K562 (cell line): ENCODE measurements at regions not wholly inside any gene's neighbourhood (a gene's known extent, or its start where the extent isn't known, plus 50 kb on each side); places are given as distances from the start of the nearest gene placed in this dataset.
A peak's percentile ranks its signal among the peaks of the same experiment; 100 is the strongest.

Experiments used
- ETS1 ChIP-seq: conservative IDR thresholded peaks from 2 replicates; pipeline ENCODE4 v1.6.1; 2011; ENCODE audit warnings: low read depth, mild to moderate bottlenecking, low read length; ENCODE audit not compliant: control insufficient read depth
- HDAC3 ChIP-seq: fragments of 450-650 bp; IDR thresholded peaks from 2 replicates; pipeline ENCODE4 v1.6.1; 2018; ENCODE audit warnings: borderline replicate concordance, mild to moderate bottlenecking, moderate library complexity; ENCODE audit not compliant: partially characterized antibody
- MAFF ChIP-seq: IDR thresholded peaks from 2 replicates; pipeline ENCODE4 v1.6.1; 2012; ENCODE audit warnings: low read length, improper control_type of control experiment
- MAFG ChIP-seq: fragments of 450-650 bp; conservative IDR thresholded peaks from 2 replicates; pipeline ENCODE4 v1.6.1; 2016; ENCODE audit warnings: missing genetic modification characterization, missing compliant biosample characterization
- NBN ChIP-seq: fragments of 450-650 bp; IDR thresholded peaks from 2 replicates; pipeline ENCODE4 v1.6.1; 2016; ENCODE audit warnings: low read depth, mild to moderate bottlenecking
- NCOA6 ChIP-seq: fragments of 450-650 bp; IDR thresholded peaks from 2 replicates; pipeline ENCODE4 v1.6.1; 2017; ENCODE audit warnings: mild to moderate bottlenecking
- PHF8 ChIP-seq: fragments of 200-600 bp; sonication (generic); IDR thresholded peaks from 2 replicates; pipeline ENCODE4 v1.6.1; 2012; ENCODE audit warnings: mixed run types, mild to moderate bottlenecking, inconsistent platforms, low read length, moderate library complexity, borderline replicate concordance
- PYGO2 ChIP-seq: fragments of 450-650 bp; IDR thresholded peaks from 2 replicates; pipeline ENCODE4 v1.6.1; 2016; ENCODE audit warnings: mild to moderate bottlenecking, missing genetic modification characterization, moderate library complexity, missing compliant biosample characterization
- RBM15 ChIP-seq: fragments of 200-400 bp; formaldehyde crosslinking; IDR thresholded peaks from 2 replicates; pipeline ENCODE4 v1.6.1; 2018; ENCODE audit warnings: mild to moderate bottlenecking, low read length, moderate library complexity; ENCODE audit not compliant: insufficient read depth
- SLC30A9 ChIP-seq: fragments of 250-450 bp; sonication (Bioruptor Pico); IDR thresholded peaks from 2 replicates; pipeline ENCODE4 v1.8.0; 2022; ENCODE audit warnings: mild to moderate bottlenecking, moderate library complexity
- SNRNP70 ChIP-seq: fragments of 200-400 bp; formaldehyde crosslinking; optimal IDR thresholded peaks from 2 replicates; pipeline ENCODE3; 2017; ENCODE audit warnings: low read depth, low read length
- ZBTB49 ChIP-seq: sonication (generic); formaldehyde crosslinking; IDR thresholded peaks from 2 replicates; pipeline ENCODE4 v1.8.0; 2022; ENCODE audit warnings: missing genetic modification reagents, mild to moderate bottlenecking, borderline replicate concordance
- ZEB2 ChIP-seq: fragments of 450-650 bp; IDR thresholded peaks from 2 replicates; pipeline ENCODE4 v1.6.1; 2016
- ZKSCAN8 ChIP-seq: fragments of 200-800 bp; sonication (Bioruptor generic); IDR thresholded peaks from 2 replicates; pipeline ENCODE4 v1.6.1; 2016; ENCODE audit warnings: missing genetic modification characterization, missing compliant biosample characterization
- ZNF140 ChIP-seq: fragments of 250-450 bp; sonication (Bioruptor Pico); IDR thresholded peaks from 2 replicates; pipeline ENCODE4 v1.8.0; 2021; ENCODE audit warnings: moderate library complexity, mild to moderate bottlenecking, inconsistent platforms
- ZNF197 ChIP-seq: fragments of 200-800 bp; sonication (Bioruptor generic); IDR thresholded peaks from 2 replicates; pipeline ENCODE4 v1.6.1; 2016; ENCODE audit warnings: low read depth, missing genetic modification characterization, missing compliant biosample characterization
- TF ChIP-seq, protein P1 (sequence below): IDR thresholded peaks from 2 replicates; pipeline ENCODE4 v1.6.1; 2011; ENCODE audit warnings: borderline replicate concordance, low read depth, mild to moderate bottlenecking, moderate library complexity, low read length; ENCODE audit not compliant: insufficient read depth, poor library complexity, severe bottlenecking
- TF ChIP-seq, protein P2 (sequence below): fragments of 200-800 bp; sonication (Bioruptor generic); IDR thresholded peaks from 2 replicates; pipeline ENCODE4 v1.6.1; 2017; ENCODE audit warnings: missing genetic modification characterization, missing compliant biosample characterization

DNA sequence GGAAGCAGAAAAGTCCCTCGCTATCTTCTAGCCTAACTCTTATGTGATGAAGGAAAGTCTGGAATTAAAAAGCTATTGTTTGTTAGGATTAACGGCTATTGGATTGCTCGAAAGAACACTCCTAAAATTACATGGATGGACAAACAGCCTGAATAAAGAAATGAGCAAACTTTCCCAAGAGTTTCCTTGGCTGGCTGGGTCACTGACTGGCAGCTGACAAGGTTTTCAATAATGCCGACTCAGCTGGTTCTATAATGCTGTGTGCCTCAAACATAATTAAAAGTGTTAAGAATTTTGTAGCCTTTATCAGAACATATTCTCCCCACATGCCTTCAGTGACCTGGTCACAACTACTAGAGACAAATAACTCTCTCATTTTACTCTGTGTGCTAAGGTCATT, 142.9 kb upstream of the ADAMTS9 start (continued):
- TF ChIP-seq ETS1 = no peak
- TF ChIP-seq ZKSCAN8 (CRISPR knock-in tag) = no peak
- TF ChIP-seq, protein P1, sequence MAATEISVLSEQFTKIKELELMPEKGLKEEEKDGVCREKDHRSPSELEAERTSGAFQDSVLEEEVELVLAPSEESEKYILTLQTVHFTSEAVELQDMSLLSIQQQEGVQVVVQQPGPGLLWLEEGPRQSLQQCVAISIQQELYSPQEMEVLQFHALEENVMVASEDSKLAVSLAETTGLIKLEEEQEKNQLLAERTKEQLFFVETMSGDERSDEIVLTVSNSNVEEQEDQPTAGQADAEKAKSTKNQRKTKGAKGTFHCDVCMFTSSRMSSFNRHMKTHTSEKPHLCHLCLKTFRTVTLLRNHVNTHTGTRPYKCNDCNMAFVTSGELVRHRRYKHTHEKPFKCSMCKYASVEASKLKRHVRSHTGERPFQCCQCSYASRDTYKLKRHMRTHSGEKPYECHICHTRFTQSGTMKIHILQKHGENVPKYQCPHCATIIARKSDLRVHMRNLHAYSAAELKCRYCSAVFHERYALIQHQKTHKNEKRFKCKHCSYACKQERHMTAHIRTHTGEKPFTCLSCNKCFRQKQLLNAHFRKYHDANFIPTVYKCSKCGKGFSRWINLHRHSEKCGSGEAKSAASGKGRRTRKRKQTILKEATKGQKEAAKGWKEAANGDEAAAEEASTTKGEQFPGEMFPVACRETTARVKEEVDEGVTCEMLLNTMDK = no peak
- no peak for TF ChIP-seq PYGO2
- no peak for TF ChIP-seq ZBTB49
- no peak for TF ChIP-seq SLC30A9 (CRISPR knock-in tag)
- TF ChIP-seq ZNF140 = no peak
- no peak for TF ChIP-seq SNRNP70
- peak; percentile 86 for TF ChIP-seq MAFF
- no peak for TF ChIP-seq PHF8
- TF ChIP-seq, protein P2, sequence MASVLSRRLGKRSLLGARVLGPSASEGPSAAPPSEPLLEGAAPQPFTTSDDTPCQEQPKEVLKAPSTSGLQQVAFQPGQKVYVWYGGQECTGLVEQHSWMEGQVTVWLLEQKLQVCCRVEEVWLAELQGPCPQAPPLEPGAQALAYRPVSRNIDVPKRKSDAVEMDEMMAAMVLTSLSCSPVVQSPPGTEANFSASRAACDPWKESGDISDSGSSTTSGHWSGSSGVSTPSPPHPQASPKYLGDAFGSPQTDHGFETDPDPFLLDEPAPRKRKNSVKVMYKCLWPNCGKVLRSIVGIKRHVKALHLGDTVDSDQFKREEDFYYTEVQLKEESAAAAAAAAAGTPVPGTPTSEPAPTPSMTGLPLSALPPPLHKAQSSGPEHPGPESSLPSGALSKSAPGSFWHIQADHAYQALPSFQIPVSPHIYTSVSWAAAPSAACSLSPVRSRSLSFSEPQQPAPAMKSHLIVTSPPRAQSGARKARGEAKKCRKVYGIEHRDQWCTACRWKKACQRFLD (CRISPR knock-in tag) = no peak
- TF ChIP-seq ZEB2 = no peak
- TF ChIP-seq NBN = no peak
- TF ChIP-seq MAFG (tag) = peak; percentile 80
- no peak for TF ChIP-seq NCOA6
- TF ChIP-seq ZNF197 (CRISPR knock-in tag) = no peak
- no peak for TF ChIP-seq HDAC3
- no peak for TF ChIP-seq RBM15
